SK-N-SH treated with all-trans-retinoic acid at 6 μM for 48 hours (cell line): ENCODE measurements at regions not wholly inside any gene's neighbourhood (a gene's known extent, or its start where the extent isn't known, plus 50 kb on each side); places are given as distances from the start of the nearest gene placed in this dataset.

Experiments
- ATAC-seq: fragments of 200-7000 bp; cut with Tn5 transposase; 3 replicates; pipeline ENCODE4 v1.9.1; 2020; ENCODE audit warnings: mild to moderate bottlenecking, moderate library complexity
- ARNTL ChIP-seq: fragments of 450-650 bp; formaldehyde crosslinking; IDR thresholded peaks from 2 replicates; pipeline ENCODE4 v1.5.0; 2020; ENCODE audit warnings: low read depth, mild to moderate bottlenecking, moderate library complexity, borderline replicate concordance
- BACH2 ChIP-seq: fragments of 250-450 bp; sonication (Bioruptor Pico); IDR thresholded peaks from 2 replicates; pipeline ENCODE4 v1.9.0; 2021; ENCODE audit warnings: mild to moderate bottlenecking, borderline replicate concordance
- CSDC2 ChIP-seq: fragments of 250-450 bp; sonication (Bioruptor Pico); IDR thresholded peaks from 2 replicates; pipeline ENCODE4 v1.5.0; 2020; ENCODE audit warnings: mild to moderate bottlenecking, moderate library complexity
- ESRRG ChIP-seq: fragments of 250-450 bp; sonication (Bioruptor Pico); IDR thresholded peaks from 2 replicates; pipeline ENCODE4 v1.6.1; 2021; ENCODE audit warnings: mild to moderate bottlenecking
- GLIS3 ChIP-seq: fragments of 250-450 bp; sonication (Bioruptor Pico); IDR thresholded peaks from 2 replicates; pipeline ENCODE4 v1.5.0; 2020; ENCODE audit warnings: mild to moderate bottlenecking, moderate library complexity
- ISL1 ChIP-seq: fragments of 250-450 bp; sonication (Bioruptor Pico); IDR thresholded peaks from 2 replicates; pipeline ENCODE4 v2.1.2; 2022; ENCODE audit warnings: mild to moderate bottlenecking, moderate library complexity
- OSR1 ChIP-seq: fragments of 250-450 bp; sonication (Bioruptor Pico); IDR thresholded peaks from 2 replicates; pipeline ENCODE4 v1.8.0; 2022; ENCODE audit warnings: moderate library complexity, mild to moderate bottlenecking, inconsistent platforms
- PPARA ChIP-seq: fragments of 250-450 bp; sonication (Bioruptor Pico); IDR thresholded peaks from 2 replicates; pipeline ENCODE4 v1.5.0; 2020; ENCODE audit warnings: mild to moderate bottlenecking, borderline replicate concordance
- RARB ChIP-seq: fragments of 250-450 bp; sonication (Bioruptor Pico); IDR thresholded peaks from 2 replicates; pipeline ENCODE4 v1.8.0; 2021; ENCODE audit warnings: mild to moderate bottlenecking, moderate library complexity
- SNAI2 ChIP-seq: fragments of 250-450 bp; sonication (Bioruptor Pico); IDR thresholded peaks from 2 replicates; pipeline ENCODE4 v1.5.0; 2020; ENCODE audit warnings: mild to moderate bottlenecking, moderate library complexity
- TCF4 ChIP-seq: fragments of 250-450 bp; sonication (Bioruptor Pico); IDR thresholded peaks from 2 replicates; pipeline ENCODE4 v1.8.0; 2021; ENCODE audit warnings: mild to moderate bottlenecking, moderate library complexity, borderline replicate concordance
- TOX ChIP-seq: fragments of 250-450 bp; sonication (Bioruptor Pico); IDR thresholded peaks from 2 replicates; pipeline ENCODE4 v1.8.0; 2021; ENCODE audit warnings: mild to moderate bottlenecking, moderate library complexity, borderline replicate concordance
- ZC3H10 ChIP-seq: fragments of 250-450 bp; sonication (Bioruptor Pico); IDR thresholded peaks from 2 replicates; pipeline ENCODE4 v1.5.1; 2021; ENCODE audit warnings: mild to moderate bottlenecking, moderate library complexity
- ZFP3 ChIP-seq: fragments of 250-450 bp; sonication (Bioruptor Pico); IDR thresholded peaks from 2 replicates; pipeline ENCODE4 v1.5.0; 2020; ENCODE audit warnings: mild to moderate bottlenecking, moderate library complexity
- ZFP30 ChIP-seq: fragments of 450-650 bp; formaldehyde crosslinking; IDR thresholded peaks from 2 replicates; pipeline ENCODE4 v1.5.0; 2022; ENCODE audit warnings: mild to moderate bottlenecking, moderate library complexity
- ZNF70 ChIP-seq: fragments of 450-650 bp; formaldehyde crosslinking; IDR thresholded peaks from 2 replicates; pipeline ENCODE4 v1.5.0; 2020; ENCODE audit warnings: mild to moderate bottlenecking, moderate library complexity
- ZNF8 ChIP-seq: fragments of 450-650 bp; formaldehyde crosslinking; IDR thresholded peaks from 2 replicates; pipeline ENCODE4 v1.5.0; 2020; ENCODE audit warnings: mild to moderate bottlenecking, moderate library complexity
- TF ChIP-seq, protein P1 (sequence below): fragments of 250-450 bp; sonication (Bioruptor Pico); IDR thresholded peaks from 2 replicates; pipeline ENCODE4 v1.5.1; 2020; ENCODE audit warnings: low read depth, mild to moderate bottlenecking, moderate library complexity
- TF ChIP-seq, protein P2 (sequence below): fragments of 250-450 bp; sonication (Bioruptor Pico); IDR thresholded peaks from 2 replicates; pipeline ENCODE4 v1.8.0; 2021; ENCODE audit warnings: low read depth, mild to moderate bottlenecking, moderate library complexity, borderline replicate concordance
- TF ChIP-seq, protein P3 (sequence below): fragments of 250-450 bp; sonication (Bioruptor Pico); IDR thresholded peaks from 2 replicates; pipeline ENCODE4 v1.5.1; 2021; ENCODE audit warnings: mild to moderate bottlenecking, moderate library complexity
- TF ChIP-seq, protein P4 (sequence below): fragments of 250-450 bp; sonication (Bioruptor Pico); IDR thresholded peaks from 2 replicates; pipeline ENCODE4 v1.5.0; 2020; ENCODE audit warnings: mild to moderate bottlenecking, moderate library complexity

DNA sequence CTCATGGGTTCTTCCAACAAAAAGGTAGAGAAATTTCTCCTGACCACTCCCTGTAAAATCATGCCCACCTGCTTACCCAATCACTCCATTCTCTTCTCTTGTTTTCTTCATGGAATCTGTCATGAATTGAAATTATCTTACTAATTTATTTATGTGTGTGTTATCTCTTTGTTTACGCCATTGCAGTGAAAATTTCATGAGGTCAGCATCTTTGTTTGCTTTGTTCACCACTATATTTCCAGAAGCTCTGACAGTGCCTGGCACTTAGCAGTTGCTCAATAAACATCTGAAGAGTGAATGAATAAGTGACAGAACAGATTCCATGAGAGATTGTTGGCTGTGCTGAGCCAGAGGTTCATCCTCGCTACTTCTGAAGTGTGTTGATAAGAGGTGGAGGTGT, 329.5 kb downstream of the NXPE2 start:
- no peak for TF ChIP-seq ZNF70 (CRISPR knock-in tag)
- TF ChIP-seq ZC3H10: no peak
- TF ChIP-seq ISL1 (CRISPR knock-in tag): no peak
- no peak for TF ChIP-seq ZFP30
- TF ChIP-seq TOX (CRISPR knock-in tag): no peak
- TF ChIP-seq, protein P1, sequence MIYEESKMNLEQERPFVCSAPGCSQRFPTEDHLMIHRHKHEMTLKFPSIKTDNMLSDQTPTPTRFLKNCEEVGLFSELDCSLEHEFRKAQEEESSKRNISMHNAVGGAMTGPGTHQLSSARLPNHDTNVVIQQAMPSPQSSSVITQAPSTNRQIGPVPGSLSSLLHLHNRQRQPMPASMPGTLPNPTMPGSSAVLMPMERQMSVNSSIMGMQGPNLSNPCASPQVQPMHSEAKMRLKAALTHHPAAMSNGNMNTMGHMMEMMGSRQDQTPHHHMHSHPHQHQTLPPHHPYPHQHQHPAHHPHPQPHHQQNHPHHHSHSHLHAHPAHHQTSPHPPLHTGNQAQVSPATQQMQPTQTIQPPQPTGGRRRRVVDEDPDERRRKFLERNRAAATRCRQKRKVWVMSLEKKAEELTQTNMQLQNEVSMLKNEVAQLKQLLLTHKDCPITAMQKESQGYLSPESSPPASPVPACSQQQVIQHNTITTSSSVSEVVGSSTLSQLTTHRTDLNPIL (CRISPR knock-in tag): no peak
- no peak for TF ChIP-seq RARB (CRISPR knock-in tag)
- TF ChIP-seq, all 23 proteins: peak for 0
- ATAC-seq: no peak

DNA sequence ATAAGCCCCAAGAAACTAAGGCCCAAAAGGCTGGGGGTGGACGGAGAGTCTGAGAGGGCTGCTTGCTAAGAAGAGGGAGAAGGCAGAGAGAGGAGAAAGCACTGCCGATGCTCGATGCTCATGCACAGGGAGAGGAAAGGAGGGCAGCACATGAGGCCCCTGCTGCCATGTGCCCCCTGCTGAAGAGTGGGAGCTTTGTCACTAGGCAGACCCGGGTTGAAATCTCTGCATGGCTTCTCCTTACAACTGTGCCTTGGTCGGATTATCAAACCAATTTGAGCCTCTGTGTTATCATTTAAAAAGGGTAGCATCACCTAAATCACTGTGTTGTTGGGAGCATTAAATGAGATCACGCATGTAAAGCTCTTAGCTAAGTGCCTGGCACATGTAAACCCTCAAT, 330.5 kb downstream of the NXPE2 start:
- TF ChIP-seq ZNF70 (CRISPR knock-in tag): no peak
- TF ChIP-seq PPARA: no peak
- no peak for TF ChIP-seq SNAI2 (CRISPR knock-in tag)
- no peak for TF ChIP-seq TCF4 (CRISPR knock-in tag)
- TF ChIP-seq TOX (CRISPR knock-in tag): no peak
- TF ChIP-seq, protein P2, sequence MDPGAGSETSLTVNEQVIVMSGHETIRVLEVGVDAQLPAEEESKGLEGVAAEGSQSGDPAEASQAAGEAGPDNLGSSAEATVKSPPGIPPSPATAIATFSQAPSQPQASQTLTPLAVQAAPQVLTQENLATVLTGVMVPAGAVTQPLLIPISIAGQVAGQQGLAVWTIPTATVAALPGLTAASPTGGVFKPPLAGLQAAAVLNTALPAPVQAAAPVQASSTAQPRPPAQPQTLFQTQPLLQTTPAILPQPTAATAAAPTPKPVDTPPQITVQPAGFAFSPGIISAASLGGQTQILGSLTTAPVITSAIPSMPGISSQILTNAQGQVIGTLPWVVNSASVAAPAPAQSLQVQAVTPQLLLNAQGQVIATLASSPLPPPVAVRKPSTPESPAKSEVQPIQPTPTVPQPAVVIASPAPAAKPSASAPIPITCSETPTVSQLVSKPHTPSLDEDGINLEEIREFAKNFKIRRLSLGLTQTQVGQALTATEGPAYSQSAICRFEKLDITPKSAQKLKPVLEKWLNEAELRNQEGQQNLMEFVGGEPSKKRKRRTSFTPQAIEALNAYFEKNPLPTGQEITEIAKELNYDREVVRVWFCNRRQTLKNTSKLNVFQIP: no peak
- TF ChIP-seq, protein P3, sequence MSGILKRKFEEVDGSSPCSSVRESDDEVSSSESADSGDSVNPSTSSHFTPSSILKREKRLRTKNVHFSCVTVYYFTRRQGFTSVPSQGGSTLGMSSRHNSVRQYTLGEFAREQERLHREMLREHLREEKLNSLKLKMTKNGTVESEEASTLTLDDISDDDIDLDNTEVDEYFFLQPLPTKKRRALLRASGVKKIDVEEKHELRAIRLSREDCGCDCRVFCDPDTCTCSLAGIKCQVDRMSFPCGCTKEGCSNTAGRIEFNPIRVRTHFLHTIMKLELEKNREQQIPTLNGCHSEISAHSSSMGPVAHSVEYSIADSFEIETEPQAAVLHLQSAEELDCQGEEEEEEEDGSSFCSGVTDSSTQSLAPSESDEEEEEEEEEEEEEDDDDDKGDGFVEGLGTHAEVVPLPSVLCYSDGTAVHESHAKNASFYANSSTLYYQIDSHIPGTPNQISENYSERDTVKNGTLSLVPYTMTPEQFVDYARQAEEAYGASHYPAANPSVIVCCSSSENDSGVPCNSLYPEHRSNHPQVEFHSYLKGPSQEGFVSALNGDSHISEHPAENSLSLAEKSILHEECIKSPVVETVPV (CRISPR knock-in tag): no peak
- no peak for TF ChIP-seq ARNTL (CRISPR knock-in tag)
- no peak for TF ChIP-seq CSDC2 (CRISPR knock-in tag)
- TF ChIP-seq, protein P1 (CRISPR knock-in tag): no peak
- TF ChIP-seq ESRRG: no peak
- TF ChIP-seq ZNF8: no peak
- TF ChIP-seq OSR1: no peak
- TF ChIP-seq ZC3H10: no peak
- TF ChIP-seq GLIS3 (CRISPR knock-in tag): no peak
- TF ChIP-seq ZFP3 (CRISPR knock-in tag): no peak
- no peak for TF ChIP-seq BACH2
- TF ChIP-seq, protein P4, sequence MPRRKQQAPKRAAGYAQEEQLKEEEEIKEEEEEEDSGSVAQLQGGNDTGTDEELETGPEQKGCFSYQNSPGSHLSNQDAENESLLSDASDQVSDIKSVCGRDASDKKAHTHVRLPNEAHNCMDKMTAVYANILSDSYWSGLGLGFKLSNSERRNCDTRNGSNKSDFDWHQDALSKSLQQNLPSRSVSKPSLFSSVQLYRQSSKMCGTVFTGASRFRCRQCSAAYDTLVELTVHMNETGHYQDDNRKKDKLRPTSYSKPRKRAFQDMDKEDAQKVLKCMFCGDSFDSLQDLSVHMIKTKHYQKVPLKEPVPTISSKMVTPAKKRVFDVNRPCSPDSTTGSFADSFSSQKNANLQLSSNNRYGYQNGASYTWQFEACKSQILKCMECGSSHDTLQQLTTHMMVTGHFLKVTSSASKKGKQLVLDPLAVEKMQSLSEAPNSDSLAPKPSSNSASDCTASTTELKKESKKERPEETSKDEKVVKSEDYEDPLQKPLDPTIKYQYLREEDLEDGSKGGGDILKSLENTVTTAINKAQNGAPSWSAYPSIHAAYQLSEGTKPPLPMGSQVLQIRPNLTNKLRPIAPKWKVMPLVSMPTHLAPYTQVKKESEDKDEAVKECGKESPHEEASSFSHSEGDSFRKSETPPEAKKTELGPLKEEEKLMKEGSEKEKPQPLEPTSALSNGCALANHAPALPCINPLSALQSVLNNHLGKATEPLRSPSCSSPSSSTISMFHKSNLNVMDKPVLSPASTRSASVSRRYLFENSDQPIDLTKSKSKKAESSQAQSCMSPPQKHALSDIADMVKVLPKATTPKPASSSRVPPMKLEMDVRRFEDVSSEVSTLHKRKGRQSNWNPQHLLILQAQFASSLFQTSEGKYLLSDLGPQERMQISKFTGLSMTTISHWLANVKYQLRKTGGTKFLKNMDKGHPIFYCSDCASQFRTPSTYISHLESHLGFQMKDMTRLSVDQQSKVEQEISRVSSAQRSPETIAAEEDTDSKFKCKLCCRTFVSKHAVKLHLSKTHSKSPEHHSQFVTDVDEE (CRISPR knock-in tag): no peak
- no peak for ATAC-seq

DNA sequence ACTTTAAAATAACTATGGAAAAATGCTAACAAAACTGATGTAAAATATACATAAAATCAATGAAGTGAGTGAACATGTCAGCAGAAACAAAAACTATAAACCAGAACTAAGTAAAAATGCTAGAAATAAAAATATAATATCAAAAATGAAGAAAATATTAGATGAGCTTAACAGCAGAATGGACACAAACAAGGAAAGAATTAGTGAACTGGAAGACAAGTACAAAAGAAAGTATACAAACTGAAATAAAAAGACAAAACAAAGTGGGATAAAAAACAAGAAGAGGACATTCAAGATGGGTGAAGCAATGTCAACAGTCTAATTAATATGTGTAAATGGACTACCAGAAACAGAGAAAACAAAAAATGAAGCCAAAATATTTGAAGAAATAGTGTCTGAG, 339.2 kb downstream of the NXPE2 start:
- no peak for ATAC-seq
- TF ChIP-seq, protein P1 (CRISPR knock-in tag): no peak
- TF ChIP-seq ZFP30 (peak; percentile 61; the same call in 1 of the 2 replicates), ZNF70 (CRISPR knock-in tag) (no peak)
